ENCODE measurements at regions not wholly inside any gene's neighbourhood (a gene's known extent, or its start where the extent isn't known, plus 50 kb on each side); places are given as distances from the start of the nearest gene placed in this dataset.
"Not testable (repeated sequence)": the region's sequence is repeated elsewhere in the genome, so short reads cannot be mapped to it uniquely, and the experiment has no call there.

- TF ChIP-seq CTCF (conservative IDR thresholded peaks at IDR 0.05; ENCODE audit: low read length); EZH2phosphoT487 (IDR thresholded peaks at IDR 0.05; ENCODE audit: borderline replicate concordance): not testable (repeated sequence)
Measured at GRCh38 chr9:64369114-64369513, 915.9 kb downstream of the FOXD4L5 start.

Data from Loucy (cell line).